Islet of Langerhans (tissue), 1 donor: ENCODE measurements at regions not wholly inside any gene's neighbourhood (a gene's known extent, or its start where the extent isn't known, plus 50 kb on each side); places are given as distances from the start of the nearest gene placed in this dataset.
A peak's percentile ranks its signal among the peaks of the same experiment; 100 is the strongest.
"Not testable (repeated sequence)": the region's sequence is repeated elsewhere in the genome, so short reads cannot be mapped to it uniquely, and the experiment has no call there.

Experiments used
- FAIRE-seq: peaks from one replicate; lab custom pipeline; 2011; peaks lifted over from hg19 to GRCh38; lab: Jason Lieb, UNC

DNA sequence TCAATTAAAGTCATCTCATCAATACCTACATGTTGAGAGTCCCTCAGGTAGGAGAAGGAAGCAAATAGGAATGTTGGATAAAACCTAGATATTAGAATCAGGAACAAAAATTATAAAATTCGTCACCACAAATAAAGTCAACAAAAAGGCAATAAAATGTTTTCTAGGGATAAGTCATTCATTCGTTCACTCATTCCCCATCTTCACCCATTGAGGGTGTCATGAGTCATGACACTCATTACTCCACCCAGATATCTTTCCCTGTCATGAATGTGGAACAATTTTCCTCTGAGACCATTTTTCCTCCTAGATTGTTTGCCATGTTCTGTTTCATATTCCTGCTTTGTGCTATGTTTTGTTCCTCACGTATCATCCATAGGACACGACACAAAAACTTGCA is 50.9 kb upstream of the OLIG3 start:
- no peak for FAIRE-seq

DNA sequence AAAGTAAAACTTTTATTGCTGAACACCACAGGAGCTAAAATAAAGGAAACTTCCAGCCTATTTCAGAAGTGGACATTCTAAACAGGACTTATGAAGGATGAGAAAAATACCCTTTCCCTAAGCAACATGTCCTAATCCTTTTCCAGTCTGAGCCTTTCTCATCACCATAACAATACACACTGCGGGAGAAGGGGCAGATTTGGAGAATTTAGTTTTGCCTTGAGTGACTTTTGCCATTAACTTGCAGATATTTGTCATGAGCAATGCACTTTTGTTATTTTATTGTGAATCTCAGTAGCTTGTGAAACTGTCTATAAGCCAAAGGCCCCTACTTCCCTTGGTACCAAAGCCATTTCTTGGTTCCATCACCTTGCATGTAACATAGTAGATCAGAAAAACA is 53.0 kb upstream of the OLIG3 start:
- no peak for FAIRE-seq

DNA sequence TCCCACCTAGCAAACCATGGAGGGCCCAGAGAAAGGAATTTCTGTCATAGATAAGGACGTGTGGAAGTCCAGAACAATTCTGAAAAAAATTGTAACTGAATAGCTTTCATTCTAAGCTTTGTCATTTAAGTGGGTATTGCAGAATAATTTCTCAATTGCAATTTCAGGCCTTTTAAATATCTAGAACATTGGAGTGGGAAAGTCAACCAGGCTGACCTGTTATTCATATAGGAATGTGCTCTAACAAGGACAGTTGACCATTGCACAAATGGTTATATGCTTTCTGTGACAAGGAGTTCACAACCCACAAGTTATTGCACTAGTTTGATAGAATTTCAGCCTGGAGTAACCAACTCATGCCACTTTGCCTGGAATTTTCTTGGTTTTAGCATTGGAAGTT is 53.4 kb upstream of the OLIG3 start:
- FAIRE-seq, result no peak

DNA sequence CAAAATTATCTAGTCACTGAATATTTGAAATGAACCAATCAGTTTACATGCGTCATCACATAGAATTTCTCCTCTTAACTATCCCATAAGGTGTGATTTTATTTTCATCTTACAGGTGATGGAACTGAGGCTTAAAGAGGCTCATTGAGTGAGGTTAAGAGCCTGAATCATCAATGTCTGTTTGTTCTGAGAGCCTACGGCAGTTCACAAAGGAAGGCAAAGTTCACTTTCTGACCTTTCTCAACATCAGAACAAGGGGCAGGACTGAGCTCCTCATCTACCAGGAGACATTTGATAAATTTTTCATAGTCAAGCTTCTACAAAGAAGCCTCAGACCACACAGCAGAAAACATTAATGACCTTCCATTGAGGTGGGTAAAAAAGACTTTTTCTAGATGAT is 54.9 kb upstream of the OLIG3 start:
- no peak for FAIRE-seq

DNA sequence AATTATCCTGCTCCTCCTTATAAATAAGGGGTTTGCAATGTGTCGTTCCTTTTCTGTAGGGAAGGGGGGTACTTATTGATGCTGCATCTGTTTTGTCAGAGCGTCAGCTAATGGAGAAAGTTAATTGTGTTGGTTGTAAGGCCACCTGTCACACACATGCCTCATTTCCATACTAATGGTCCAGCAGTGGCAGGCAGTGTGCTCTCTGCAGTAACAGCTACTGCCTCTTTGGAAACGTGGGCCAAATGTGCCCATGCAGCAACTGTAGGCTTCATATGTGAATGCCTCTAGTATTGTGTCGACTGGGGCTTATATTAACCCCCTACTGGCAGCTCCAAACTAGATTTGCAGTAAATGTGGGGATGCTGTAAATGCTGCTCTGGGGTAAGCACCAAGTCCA is 56.3 kb upstream of the OLIG3 start:
- no peak for FAIRE-seq

DNA sequence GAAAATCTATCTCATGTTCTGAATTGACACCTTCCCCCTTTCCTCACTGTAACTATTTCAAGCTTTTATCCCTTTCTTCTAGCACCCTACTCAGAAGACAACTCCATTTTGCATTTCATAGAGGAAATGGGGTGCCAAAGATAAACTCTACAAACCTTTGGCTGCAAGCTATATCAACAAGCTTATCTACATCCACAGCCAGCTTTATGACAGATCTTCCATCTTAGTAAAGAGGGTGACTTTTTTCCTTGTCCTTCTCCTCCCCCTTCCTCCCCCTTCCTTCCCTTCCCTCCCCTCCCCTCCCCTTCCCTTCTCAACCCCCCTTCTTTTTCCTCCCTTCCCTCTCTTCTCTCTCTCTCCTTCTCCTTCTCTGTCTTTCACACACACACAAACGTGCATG is 58.0 kb upstream of the OLIG3 start:
- no peak for FAIRE-seq

DNA sequence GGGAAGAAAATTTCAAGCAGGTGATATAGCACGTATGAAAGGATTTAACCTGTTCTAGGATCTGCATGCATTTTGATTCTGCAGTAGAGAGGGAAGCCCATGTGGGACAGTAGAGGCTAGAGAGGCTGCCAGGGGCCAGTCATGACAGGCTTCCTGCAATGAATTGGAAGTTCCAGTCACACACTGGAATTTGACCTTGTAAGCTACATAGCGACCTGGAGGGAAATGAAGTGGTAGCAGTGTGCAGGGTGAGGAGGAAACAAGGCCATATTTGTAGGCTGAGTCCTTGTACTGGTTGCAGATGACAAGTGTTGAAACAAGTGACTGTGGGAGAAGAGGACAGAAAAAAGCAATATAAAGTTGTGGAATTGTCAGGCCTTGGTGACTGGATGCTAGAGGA is 58.6 kb upstream of the OLIG3 start:
- no peak for FAIRE-seq

DNA sequence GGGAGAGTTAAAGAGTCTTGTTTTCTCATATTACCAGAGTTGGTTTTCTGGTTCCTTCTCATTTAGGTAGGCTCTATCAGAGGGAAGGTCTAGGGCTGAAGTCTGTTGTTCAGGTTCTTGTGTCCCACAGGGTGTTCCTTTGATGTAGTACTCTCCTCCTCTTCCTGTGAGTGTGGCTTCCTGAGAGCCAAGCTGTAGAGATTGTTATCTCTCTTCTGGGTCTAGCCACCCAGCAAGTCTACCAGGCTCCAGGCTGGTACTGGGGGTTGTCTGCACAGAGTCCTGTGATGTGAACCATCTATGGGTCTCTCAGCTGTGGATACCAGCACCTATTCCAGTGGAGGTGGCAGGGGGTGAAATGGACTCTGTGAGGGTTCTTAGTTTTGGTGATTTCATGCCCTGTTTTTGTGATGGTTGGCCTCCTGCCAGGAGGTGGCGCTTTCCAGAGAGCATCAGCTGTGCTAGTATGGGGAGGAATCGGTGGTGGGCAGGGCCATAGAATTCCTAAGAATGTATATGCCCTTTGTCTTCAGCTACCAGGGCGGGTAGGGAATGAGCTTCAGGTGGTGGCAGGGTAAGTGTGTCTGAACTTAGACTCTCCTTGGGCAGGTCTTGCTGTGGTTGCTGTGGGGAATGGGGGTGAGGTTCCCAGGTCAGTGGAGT is 65.5 kb upstream of the OLIG3 start:
- not testable (repeated sequence) for FAIRE-seq

DNA sequence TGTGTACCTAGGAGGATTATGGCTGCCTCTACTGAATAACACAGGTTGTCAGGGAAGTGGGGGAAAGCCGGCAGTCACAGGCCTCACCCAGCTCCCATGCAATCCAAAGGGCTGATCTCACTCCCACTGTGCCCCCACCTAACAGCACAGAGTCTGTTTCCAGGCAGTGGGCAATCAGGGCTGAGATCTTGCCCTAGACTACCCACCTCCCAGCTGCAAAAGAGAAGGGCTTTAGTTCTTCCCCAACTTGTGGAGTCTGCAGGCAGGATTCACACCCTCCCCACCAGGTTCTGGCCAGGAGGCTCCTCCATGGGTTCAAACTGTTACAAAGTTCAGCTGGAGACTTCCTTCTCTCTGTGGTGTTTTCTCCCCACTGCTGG is 66.0 kb upstream of the OLIG3 start:
- no peak for FAIRE-seq

DNA sequence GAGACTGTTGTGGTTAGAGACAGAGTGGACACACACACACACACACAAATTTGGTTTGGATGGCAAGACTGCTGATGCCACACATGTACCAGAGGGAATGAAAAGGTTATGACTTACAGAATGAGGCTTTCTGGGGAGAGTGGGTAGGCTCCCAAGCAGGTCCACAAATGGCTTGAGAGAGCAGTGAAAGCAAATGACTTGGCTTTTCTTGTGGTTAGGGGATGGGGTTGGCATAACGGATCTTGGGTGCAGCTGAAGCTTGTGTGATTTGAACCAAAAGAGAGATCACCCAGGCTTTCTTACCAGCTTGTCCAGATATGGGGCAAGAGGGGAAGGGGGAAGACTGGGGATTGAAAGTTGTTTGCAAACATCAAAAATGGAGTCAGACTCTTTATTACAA is 73.9 kb upstream of the OLIG3 start:
- no peak for FAIRE-seq

DNA sequence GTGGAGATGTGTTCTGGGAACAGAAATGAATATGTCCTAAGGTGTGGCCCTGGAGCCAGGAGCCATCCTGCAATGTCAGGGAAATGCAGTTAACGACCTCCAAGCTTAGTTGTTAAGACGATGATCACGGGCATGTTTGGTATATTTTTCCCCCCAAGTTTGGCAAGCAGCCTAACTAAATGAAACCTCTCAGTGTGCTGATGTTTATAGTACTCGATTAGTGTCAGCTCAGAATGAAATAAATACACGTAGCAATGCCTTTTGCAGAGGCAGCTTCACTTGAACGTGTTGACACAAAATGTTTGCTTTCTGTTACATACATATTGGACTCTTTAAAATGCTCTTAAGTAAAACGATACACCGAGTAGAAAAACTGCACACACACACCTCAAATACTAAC is 76.2 kb upstream of the OLIG3 start:
- FAIRE-seq, result peak; percentile 95

DNA sequence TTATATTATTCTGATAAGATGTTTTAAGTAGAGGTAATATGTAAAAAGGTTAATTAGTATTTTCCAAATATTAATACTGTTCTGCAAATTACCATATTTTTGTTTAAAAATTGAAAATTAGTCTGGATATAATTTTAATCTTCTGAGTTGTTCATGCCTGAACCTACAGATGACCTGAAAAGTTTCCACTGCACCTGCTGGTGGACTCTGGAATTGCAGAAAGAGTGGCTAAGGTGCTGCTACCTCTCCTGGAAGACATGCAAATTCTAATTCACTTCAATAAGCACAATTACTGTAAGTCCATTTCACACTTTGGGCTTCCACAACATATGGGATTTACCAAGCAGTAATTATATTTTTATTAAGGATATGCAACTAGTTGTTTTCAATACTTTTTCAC is 77.7 kb upstream of the OLIG3 start:
- no peak for FAIRE-seq

DNA sequence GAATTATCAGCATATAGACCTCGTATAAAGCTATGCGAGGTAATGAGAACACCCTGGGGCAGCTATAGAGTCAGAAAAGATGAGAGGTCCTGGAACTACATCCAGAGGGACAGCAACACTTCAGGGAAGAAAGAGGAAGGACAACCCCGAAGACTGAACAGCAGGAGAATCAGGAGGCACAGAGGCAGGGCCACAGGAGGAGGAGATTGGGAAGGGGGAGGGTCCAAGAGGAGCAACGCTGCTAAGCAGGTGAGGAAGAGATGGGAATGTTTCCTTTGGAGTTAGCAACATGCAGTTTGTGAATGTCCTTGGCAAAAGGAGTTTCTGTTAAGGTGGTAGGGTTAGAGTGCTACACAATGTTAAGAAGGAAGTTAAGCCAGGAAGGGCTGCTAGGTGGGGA is 79.5 kb upstream of the OLIG3 start:
- no peak for FAIRE-seq

DNA sequence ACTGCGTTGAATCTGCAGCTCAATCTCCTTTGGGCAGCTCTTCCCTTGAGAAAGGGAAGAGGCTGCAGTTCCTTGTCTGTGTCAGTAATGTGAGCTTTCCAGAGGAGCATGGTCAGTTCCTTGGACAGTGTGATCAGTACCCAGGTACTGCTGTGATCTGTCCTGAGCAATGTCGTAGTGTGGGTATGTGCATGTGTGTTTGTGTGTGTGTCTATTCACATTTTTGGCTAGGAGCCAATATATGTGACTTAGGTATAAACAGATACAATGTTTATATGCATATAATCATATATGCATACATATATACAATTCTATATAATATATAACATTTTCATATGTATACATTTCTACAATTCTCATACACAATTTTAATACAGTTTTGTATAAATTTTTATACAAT is 85.4 kb upstream of the OLIG3 start:
- FAIRE-seq, result no peak

DNA sequence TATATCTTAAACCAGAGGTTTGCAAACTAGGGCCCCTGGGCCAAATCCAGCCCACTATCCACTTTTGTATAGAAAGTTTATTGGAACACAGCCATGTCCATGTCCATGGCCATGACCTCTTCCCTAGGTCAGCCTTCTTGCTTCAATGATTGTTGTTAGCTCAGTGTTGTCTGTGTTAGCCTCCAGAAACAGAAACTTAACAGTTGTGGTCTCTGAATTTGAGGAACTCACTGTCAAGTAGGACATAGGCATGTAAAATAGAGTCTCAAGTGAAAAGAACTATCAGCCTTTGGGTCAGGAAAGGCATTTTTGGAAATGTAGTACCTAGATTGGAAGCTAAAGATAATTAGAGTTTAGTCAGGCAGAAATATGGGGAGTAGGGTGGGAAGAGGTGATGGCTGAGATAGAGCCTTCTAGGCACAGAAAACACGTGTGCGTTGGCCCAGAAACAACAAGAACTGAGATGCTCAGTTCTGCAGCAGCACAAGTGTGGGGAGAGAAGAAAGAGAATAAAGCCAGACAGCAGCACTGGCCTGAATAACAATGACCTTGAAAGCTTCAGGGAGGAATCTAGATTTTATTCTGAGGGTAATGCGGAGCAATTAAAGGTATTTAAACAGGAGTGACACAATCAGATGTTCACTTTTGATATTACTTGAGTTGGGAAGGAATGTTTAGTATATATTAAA is 87.0 kb upstream of the OLIG3 start:
- no peak for FAIRE-seq

DNA sequence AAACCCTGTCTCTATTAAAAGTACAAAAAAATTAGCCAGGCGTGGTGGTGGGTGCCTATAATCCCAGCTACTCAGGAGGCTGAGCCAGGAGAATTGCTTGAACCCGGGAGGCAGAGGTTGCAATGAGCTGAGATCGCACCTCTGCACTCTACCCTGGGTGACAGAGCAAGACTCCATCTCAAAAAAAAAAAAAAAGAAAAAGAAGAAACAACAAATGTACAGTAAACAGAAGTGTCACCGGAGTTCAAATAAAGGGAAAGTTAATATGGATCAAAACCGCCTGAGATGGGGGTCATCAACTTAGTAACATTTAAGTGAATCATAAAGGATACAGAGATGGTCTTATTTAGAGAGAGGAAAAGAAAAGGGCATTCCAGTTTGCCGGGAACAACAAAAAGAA is 89.3 kb upstream of the OLIG3 start:
- not testable (repeated sequence) for FAIRE-seq

DNA sequence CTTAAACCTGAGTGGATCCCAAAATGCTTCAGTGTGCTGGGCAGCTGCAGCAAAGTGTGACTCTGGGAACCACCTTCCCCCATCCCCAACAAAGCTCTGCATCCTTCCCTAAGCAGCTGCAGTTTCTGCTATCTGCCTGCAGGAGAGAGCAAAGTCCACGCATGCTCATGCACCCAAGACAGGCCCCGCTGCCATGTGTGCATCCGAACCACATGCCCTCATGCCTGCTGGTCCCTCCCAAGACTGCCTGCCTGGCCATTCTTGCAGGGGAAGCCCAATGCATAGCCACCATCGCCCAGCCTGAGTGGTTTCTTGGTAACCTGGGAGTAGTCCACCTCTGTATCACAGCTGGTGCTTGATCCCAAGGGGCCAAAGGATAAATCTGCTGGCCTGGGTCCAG is 94.3 kb upstream of the OLIG3 start:
- FAIRE-seq, result no peak

DNA sequence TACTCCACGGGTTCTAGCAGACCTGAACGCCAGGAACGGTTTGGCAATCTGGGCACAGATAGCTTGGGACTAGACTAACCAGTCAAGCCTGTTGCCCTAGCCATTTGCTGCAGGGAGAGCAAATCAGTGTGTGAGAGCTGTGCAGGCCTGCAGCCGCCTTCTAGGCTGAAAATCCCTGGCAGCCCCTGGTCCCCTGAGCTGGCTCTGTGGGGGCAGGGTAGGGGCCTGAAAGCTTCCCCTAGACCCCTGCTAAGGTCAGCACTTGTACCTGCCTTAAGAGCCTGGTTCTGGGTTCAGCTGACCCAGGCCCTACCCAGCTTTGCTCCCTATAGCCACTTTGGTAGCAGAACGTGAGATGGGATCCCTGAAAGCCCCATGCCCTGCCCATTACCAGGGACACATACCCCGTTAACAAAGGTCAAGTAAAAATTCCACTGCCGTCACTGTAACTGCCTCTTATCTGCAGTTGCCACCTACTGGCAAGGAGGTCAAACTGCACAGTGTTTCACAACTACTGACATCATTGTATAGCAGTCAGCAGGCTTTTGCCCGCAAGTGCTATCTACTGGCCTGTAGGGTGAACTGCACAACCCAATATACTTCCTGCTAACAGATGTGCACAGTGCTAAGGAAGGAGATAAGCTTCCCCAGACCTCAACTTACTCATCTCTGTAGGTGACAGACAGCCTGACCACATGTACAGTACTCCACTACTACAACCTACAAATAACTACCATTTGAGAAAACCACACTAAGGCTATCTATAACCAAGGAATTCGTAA is 95.1 kb upstream of the OLIG3 start:
- no peak for FAIRE-seq

DNA sequence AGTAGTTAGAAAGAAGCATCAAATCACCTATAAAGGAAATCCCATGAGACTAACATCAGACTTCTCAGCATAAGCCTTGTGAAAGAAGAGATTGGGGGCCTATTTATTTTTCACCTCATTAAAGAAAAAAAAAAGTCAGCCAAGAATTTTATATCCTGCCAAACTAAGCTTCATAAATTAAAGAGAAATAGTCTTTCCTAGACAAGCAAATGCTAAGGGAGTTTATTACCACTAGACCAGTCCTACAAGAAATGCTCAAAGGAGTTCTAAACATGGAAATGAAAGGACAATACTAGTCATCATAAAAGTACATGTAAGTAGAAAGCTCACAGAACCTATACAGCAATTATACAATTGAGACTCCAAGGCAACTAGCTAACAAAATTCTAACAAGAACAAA is 96.5 kb upstream of the OLIG3 start:
- FAIRE-seq, result no peak

DNA sequence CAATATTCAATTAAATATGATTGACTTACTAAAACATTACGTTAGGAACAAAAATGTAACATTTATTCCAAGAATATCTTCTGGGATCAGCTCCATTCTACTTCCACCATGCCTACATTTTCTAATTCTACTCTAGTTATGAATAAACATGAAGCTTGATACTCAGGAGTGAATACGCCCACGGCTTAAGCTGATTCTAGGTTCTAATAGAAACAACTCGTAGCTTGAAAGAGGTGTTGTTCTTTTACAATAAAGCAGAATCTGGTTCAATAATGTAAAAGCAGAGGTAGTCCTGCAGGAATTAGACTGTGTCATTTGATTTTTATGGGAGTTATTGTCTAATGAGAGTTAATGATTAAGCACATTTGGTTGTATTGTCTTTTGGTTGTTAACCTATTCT is 107.3 kb upstream of the OLIG3 start:
- no peak for FAIRE-seq

DNA sequence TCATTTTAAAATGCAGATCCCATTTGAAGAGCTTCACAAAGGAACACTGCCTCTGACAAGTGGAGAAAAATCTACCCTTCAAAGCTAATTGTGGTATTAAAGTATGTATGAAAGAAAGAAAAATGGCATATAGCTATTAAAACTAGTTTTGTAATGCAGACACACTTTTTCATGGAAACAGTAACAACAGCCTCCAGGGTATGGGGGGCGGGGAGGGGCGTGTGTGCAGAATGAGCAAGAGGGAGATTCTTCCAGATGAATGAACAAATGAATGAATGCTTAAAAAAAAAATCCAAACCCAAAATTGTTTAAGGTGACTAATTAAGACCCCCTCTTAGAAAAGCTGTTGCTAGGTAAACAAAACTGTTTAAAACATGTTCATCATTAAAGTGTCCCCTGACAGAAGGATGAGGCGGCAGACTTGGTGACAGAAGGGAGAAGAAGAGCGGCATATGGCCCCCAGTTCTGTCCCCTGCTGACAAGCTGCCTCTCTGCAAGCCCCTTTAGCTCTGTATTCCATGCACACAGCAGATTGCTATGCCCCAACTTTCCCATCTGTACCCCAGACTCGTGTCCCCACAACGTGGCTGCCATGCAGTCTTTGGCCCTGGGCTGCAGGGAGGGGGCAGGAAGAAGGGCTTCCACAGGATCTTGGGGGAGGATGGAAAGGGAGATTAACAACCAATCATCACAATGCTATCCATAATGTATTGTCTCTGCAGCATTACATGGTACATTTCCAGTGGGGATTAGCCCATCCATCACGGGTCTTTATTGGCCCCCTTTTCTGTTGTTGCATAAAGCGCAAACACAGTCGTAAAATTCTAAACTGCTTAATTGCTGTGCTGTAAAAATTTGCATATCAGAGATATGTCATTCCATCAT is 108.4 kb upstream of the OLIG3 start:
- FAIRE-seq, result no peak

DNA sequence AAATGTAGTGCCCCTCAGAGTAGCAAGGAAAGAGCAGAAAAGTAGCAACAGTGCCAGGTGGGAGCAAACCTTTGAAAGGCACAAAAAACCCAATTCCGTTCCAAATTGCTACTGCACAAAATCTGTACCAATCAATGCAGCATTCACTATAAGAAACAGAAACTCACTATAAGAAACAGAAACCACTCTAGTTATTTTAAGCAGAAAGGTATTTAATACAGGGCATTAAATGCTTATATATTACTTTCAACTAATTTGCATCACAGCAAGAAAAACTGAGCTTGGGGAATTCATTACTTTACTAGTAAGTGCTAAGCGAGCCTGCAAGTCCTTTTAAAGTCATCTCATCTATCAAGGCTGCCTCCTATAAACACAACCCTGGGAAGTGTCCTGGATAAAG is 116.5 kb upstream of the OLIG3 start:
- FAIRE-seq, result no peak

DNA sequence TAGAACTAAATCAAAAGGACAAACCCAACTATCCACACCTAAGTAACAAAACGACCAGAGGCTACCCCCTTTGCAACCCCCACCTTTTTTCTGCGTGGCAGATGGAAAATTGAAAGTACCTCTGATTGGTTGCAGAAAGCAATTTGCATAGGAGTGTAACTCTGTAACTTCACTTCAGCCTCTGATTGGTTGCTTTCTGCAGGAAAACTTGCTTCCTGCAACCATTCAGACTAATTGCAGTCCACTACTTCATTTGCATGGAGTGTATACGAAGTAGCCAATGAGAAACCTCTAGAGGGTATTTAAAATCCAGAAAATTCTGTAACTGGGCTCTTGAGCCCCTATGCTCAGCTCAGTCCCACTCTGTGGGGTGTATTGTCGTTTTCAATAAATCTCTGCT is 129.1 kb upstream of the OLIG3 start:
- FAIRE-seq, result no peak
